ENCODE measurements at regions not wholly inside any gene's neighbourhood (a gene's known extent, or its start where the extent isn't known, plus 50 kb on each side); places are given as distances from the start of the nearest gene placed in this dataset.

DNA sequence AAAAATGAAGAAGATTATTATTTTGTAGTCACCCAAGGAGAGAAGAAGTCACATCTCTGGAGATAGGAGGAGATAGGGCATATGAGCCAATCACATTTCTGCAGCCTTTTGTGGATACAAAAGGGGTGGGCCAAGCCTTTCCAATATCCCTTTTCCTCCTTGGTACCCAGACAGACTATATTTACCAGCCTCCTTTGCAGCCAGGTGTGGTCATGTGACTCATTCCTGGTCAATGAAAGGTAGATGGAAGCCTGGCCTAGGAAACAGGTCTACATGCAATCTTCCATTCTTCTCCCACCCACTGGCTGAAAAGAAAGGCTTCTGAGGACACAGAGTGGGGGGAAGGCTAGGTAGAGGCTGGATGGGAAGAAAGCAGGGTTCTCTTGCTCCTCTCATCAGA, 58.1 kb upstream of the ERG start:
- Histone ChIP-seq H3K27ac (ENCODE audit: low read depth in 1 of 3, low read length in 2 of 3) (no peak overlapping the region), H3K4me3 (ENCODE audit: low read depth in 1 of 3, low read length in 3 of 3) (no peak overlapping the region), H3K4me1 (ENCODE audit: control insufficient read depth in 3 of 3, insufficient read depth in 2 of 3, low read depth in 1 of 3, low read length in 2 of 3) (no peaks in the 10 kb centered on the region), H3K36me3 (ENCODE audit: control insufficient read depth in 3 of 3, insufficient read depth in 2 of 3, low read depth in 1 of 3, low read length in 3 of 3) (no peaks in the 10 kb centered on the region), H3K9me3 (ENCODE audit: control insufficient read depth in 2 of 2, insufficient read depth in 1 of 2, low read depth in 1 of 2, low read length in 1 of 2) (no peaks in the 10 kb centered on the region), H3K27me3 (ENCODE audit: control insufficient read depth in 3 of 3, insufficient read depth in 3 of 3, low read length in 3 of 3) (no peaks in the 10 kb centered on the region)
- DNase-seq, result no peak
- no peak for FAIRE-seq

GRCh38 chr21:38561205-38561604, 62.9 kb upstream of the ERG start:
- no peak overlapping the region for H3K4me3 ChIP-seq (ENCODE audit: low read depth in 1 of 3, low read length in 3 of 3)
- H3K27me3 ChIP-seq (ENCODE audit: control insufficient read depth in 3 of 3, insufficient read depth in 3 of 3, low read length in 3 of 3), result peaks cover 0 to 3% (median 0%) of the 10 kb centered on the region in 3 donors
- H3K36me3 ChIP-seq (ENCODE audit: control insufficient read depth in 3 of 3, insufficient read depth in 2 of 3, low read depth in 1 of 3, low read length in 3 of 3), result no peaks in the 10 kb centered on the region
- no peak overlapping the region for H3K27ac ChIP-seq (ENCODE audit: low read depth in 1 of 3, low read length in 2 of 3)
- no peak for FAIRE-seq
- H3K4me1 ChIP-seq (ENCODE audit: control insufficient read depth in 3 of 3, insufficient read depth in 2 of 3, low read depth in 1 of 3, low read length in 2 of 3), result no peaks in the 10 kb centered on the region
- no peaks in the 10 kb centered on the region for H3K9me3 ChIP-seq (ENCODE audit: control insufficient read depth in 2 of 2, insufficient read depth in 1 of 2, low read depth in 1 of 2, low read length in 1 of 2)
- no peak for DNase-seq

- Histone ChIP-seq H3K36me3 (ENCODE audit: control insufficient read depth in 3 of 3, insufficient read depth in 2 of 3, low read depth in 1 of 3, low read length in 3 of 3) (no peaks in the 10 kb centered on the region), H3K9me3 (ENCODE audit: control insufficient read depth in 2 of 2, insufficient read depth in 1 of 2, low read depth in 1 of 2, low read length in 1 of 2) (no peaks in the 10 kb centered on the region), H3K4me3 (ENCODE audit: low read depth in 1 of 3, low read length in 3 of 3) (no peak overlapping the region), H3K4me1 (ENCODE audit: control insufficient read depth in 3 of 3, insufficient read depth in 2 of 3, low read depth in 1 of 3, low read length in 2 of 3) (no peaks in the 10 kb centered on the region), H3K27me3 (ENCODE audit: control insufficient read depth in 3 of 3, insufficient read depth in 3 of 3, low read length in 3 of 3) (peaks cover 0 to 3% (median 2%) of the 10 kb centered on the region in 3 donors), H3K27ac (ENCODE audit: low read depth in 1 of 3, low read length in 2 of 3) (no peak overlapping the region)
- no peak for DNase-seq
- 32 to 56% (median 43%) methylated on average over 7 of the region's 7 CpGs for WGBS, 3 donors
- no peak for FAIRE-seq
Observed at GRCh38 chr21:38561613-38562581, 63.6 kb upstream of the ERG start.

DNA sequence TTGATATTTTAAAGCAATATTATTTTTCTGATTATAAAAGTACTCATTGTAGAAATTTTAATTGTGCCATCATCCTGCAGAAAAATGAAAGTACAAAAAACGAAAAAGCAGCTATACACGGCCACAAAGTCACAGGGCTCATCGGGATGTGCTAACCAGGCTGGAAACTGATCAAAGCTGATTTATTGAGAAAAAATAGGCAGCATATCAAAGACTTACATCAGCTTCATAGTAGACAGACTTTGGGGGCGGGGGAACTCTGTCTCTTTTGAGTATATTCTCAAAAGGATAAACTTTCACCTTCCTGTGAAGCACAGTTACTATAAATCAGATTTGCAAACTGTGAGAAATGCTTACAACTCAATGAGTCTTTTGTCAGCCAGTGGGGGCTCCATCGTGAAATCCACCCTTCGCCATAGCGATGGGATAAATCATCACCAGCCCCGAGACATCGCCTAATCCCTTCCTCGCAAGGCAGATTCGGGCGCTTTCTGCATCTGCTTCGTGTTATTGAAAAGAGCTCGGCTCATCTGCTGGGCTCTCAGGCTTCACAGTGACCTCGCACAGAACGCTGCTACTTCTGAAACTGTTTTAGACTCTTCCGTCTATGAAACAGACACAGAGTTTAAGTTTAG, 69.2 kb upstream of the ERG start:
- H3K27ac ChIP-seq (ENCODE audit: low read depth in 1 of 3, low read length in 2 of 3), result no peak overlapping the region
- no peaks in the 10 kb centered on the region for H3K4me1 ChIP-seq (ENCODE audit: control insufficient read depth in 3 of 3, insufficient read depth in 2 of 3, low read depth in 1 of 3, low read length in 2 of 3)
- DNase-seq (no peak), FAIRE-seq (no peak)
- 64 to 82% (median 80%) methylated on average over 17 of the region's 17 CpGs for WGBS, 3 donors
- peaks cover 0 to 5% (median 3%) of the 10 kb centered on the region in 3 donors for H3K27me3 ChIP-seq (ENCODE audit: control insufficient read depth in 3 of 3, insufficient read depth in 3 of 3, low read length in 3 of 3)
- H3K4me3 ChIP-seq (ENCODE audit: low read depth in 1 of 3, low read length in 3 of 3), result no peak overlapping the region
- no peaks in the 10 kb centered on the region for H3K9me3 ChIP-seq (ENCODE audit: control insufficient read depth in 2 of 2, insufficient read depth in 1 of 2, low read depth in 1 of 2, low read length in 1 of 2)
- H3K36me3 ChIP-seq (ENCODE audit: control insufficient read depth in 3 of 3, insufficient read depth in 2 of 3, low read depth in 1 of 3, low read length in 3 of 3), result no peaks in the 10 kb centered on the region

DNA sequence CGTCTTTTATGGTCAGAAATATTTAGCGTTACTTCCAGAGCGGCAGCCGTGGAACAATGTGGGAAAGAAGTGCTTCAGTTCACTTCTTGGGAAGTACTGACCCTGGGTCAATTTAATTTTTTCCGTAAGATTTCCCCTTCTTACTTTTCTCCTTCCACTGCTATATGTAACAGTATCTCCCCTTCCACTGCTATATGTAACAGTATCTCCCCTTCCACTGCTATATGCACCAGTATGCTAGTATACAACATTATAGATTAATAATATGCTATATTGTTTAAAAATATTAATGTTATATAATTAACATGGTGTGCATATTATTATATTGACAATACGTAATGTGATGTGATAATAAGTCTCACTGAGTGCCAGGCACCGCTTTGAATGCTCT, 69.7 kb upstream of the ERG start:
- FAIRE-seq, result no peak
- Histone ChIP-seq H3K36me3 (ENCODE audit: control insufficient read depth in 3 of 3, insufficient read depth in 2 of 3, low read depth in 1 of 3, low read length in 3 of 3) (no peaks in the 10 kb centered on the region), H3K27me3 (ENCODE audit: control insufficient read depth in 3 of 3, insufficient read depth in 3 of 3, low read length in 3 of 3) (peaks cover 0 to 5% (median 3%) of the 10 kb centered on the region in 3 donors), H3K4me1 (ENCODE audit: control insufficient read depth in 3 of 3, insufficient read depth in 2 of 3, low read depth in 1 of 3, low read length in 2 of 3) (no peaks in the 10 kb centered on the region), H3K27ac (ENCODE audit: low read depth in 1 of 3, low read length in 2 of 3) (no peak overlapping the region), H3K9me3 (ENCODE audit: control insufficient read depth in 2 of 2, insufficient read depth in 1 of 2, low read depth in 1 of 2, low read length in 1 of 2) (no peaks in the 10 kb centered on the region), H3K4me3 (ENCODE audit: low read depth in 1 of 3, low read length in 3 of 3) (no peak overlapping the region)
- 76 to 84% (median 82%) methylated on average over 7 of the region's 7 CpGs for WGBS, 3 donors
- no peak for DNase-seq

- no peaks in the 10 kb centered on the region for H3K36me3 ChIP-seq (ENCODE audit: control insufficient read depth in 3 of 3, insufficient read depth in 2 of 3, low read depth in 1 of 3, low read length in 3 of 3)
- H3K4me3 ChIP-seq (ENCODE audit: low read depth in 1 of 3, low read length in 3 of 3), result no peak overlapping the region
- no peaks in the 10 kb centered on the region for H3K9me3 ChIP-seq (ENCODE audit: control insufficient read depth in 2 of 2, insufficient read depth in 1 of 2, low read depth in 1 of 2, low read length in 1 of 2)
- DNase-seq, result no peak
- no peaks in the 10 kb centered on the region for H3K4me1 ChIP-seq (ENCODE audit: control insufficient read depth in 3 of 3, insufficient read depth in 2 of 3, low read depth in 1 of 3, low read length in 2 of 3)
- H3K27me3 ChIP-seq (ENCODE audit: control insufficient read depth in 3 of 3, insufficient read depth in 3 of 3, low read length in 3 of 3), result peaks cover 0 to 5% (median 3%) of the 10 kb centered on the region in 3 donors
- FAIRE-seq, result no peak
- H3K27ac ChIP-seq (ENCODE audit: low read depth in 1 of 3, low read length in 2 of 3), result no peak overlapping the region
- whole genome bisulfite sequencing, 3 donors, result 77 to 95% (median 95%) methylated on average over 1 of the region's 1 CpG
Observed at GRCh38 chr21:38569733-38570132, 71.5 kb upstream of the ERG start.

GRCh38 chr21:38570596-38570995, 72.3 kb upstream of the ERG start:
- H3K27ac ChIP-seq (ENCODE audit: low read depth in 1 of 3, low read length in 2 of 3), result no peak overlapping the region
- H3K4me1 ChIP-seq (ENCODE audit: control insufficient read depth in 3 of 3, insufficient read depth in 2 of 3, low read depth in 1 of 3, low read length in 2 of 3), result no peaks in the 10 kb centered on the region
- WGBS, 3 donors, result 76 to 84% (median 80%) methylated on average over 6 of the region's 6 CpGs
- H3K36me3 ChIP-seq (ENCODE audit: control insufficient read depth in 3 of 3, insufficient read depth in 2 of 3, low read depth in 1 of 3, low read length in 3 of 3), result no peaks in the 10 kb centered on the region
- FAIRE-seq (no peak), DNase-seq (no peak)
- no peaks in the 10 kb centered on the region for H3K9me3 ChIP-seq (ENCODE audit: control insufficient read depth in 2 of 2, insufficient read depth in 1 of 2, low read depth in 1 of 2, low read length in 1 of 2)
- H3K4me3 ChIP-seq (ENCODE audit: low read depth in 1 of 3, low read length in 3 of 3), result no peak overlapping the region
- peaks cover 0 to 5% (median 0%) of the 10 kb centered on the region in 3 donors for H3K27me3 ChIP-seq (ENCODE audit: control insufficient read depth in 3 of 3, insufficient read depth in 3 of 3, low read length in 3 of 3)

DNA sequence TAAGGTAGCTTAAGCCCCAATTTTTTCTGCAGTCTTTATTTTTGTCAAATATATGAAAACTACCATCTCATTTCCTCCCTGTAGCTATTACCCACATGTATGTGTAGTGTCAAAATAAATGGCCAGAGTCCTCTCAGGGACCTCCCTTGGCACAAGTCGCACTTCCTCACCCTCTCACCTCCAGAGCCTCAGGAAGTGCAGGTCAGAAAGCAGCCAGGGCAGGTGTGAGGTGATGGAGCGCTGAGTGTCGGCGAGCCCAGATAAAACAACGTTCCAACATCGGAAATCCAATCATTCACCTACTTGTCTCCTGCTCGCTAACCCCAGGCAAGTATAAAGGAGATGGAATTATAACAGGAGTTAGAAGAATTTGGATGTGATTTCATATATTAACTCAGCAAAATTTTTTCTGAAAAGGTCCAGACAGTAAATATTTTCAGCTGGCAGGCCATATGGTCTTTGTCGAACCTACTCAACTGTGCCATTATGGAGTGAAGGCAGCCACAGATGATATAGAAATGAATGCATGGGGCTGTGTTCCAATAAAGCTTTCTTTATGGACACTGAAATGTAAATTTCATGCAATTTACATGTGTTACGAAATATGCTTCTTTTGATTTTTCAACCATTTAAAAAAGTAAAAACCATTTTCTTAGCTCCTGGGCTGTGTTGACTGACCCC, 76.8 kb upstream of the ERG start:
- DNase-seq (no peak), FAIRE-seq (no peak)
- WGBS, 3 donors, result 77 to 83% (median 78%) methylated on average over 9 of the region's 9 CpGs
- H3K27ac ChIP-seq (ENCODE audit: low read depth in 1 of 3, low read length in 2 of 3), result no peak overlapping the region
- no peaks in the 10 kb centered on the region for H3K9me3 ChIP-seq (ENCODE audit: control insufficient read depth in 2 of 2, insufficient read depth in 1 of 2, low read depth in 1 of 2, low read length in 1 of 2)
- no peak overlapping the region for H3K4me3 ChIP-seq (ENCODE audit: low read depth in 1 of 3, low read length in 3 of 3)
- no peaks in the 10 kb centered on the region for H3K27me3 ChIP-seq (ENCODE audit: control insufficient read depth in 3 of 3, insufficient read depth in 3 of 3, low read length in 3 of 3)
- H3K36me3 ChIP-seq (ENCODE audit: control insufficient read depth in 3 of 3, insufficient read depth in 2 of 3, low read depth in 1 of 3, low read length in 3 of 3), result no peaks in the 10 kb centered on the region
- H3K4me1 ChIP-seq (ENCODE audit: control insufficient read depth in 3 of 3, insufficient read depth in 2 of 3, low read depth in 1 of 3, low read length in 2 of 3), result no peaks in the 10 kb centered on the region

Data from small intestine (tissue), 7 donors.